ENCODE measurements at regions not wholly inside any gene's neighbourhood (a gene's known extent, or its start where the extent isn't known, plus 50 kb on each side); places are given as distances from the start of the nearest gene placed in this dataset.

DNA sequence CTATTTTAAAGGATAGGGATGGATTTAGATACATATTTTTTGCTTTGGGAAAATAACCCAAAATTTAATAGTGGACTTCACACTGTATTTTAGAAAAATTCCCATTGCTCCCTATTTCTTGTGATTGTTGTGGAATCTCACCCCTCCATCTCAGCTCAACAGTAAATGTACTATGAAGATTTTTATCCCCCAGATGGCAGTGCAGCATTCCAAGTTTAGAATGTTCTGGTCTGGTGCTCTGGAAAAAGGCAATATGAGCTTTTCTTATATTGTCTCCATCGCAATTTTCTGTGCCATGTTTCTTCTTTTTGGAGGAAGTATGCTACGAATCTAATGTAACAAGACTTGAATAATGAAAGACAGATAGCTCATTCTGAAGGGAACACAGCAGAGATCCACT is 471.7 kb upstream of the SYT1 start:
- no peak for TF ChIP-seq POLR2A (IDR thresholded peaks at IDR 0.05)
- no peaks in the 10 kb centered on the region for H3K9me3 ChIP-seq
- no peaks in the 10 kb centered on the region for H3K4me1 ChIP-seq
- intact Hi-C loops (cut with DNase I; ENCODE audit: low total_unique reads) = no loop called here
- no peak overlapping the region for H3K27ac ChIP-seq
- no peaks in the 10 kb centered on the region for H3K27me3 ChIP-seq (replicated peaks in 1 of 7)
- no peaks in the 10 kb centered on the region for H3K36me3 ChIP-seq
- H3K4me3 ChIP-seq = no peak overlapping the region
- WGBS, 5 donors = 27 to 46% (median 39%) methylated on average over 2 of the region's 2 CpGs
- no peak for DNase-seq

DNA sequence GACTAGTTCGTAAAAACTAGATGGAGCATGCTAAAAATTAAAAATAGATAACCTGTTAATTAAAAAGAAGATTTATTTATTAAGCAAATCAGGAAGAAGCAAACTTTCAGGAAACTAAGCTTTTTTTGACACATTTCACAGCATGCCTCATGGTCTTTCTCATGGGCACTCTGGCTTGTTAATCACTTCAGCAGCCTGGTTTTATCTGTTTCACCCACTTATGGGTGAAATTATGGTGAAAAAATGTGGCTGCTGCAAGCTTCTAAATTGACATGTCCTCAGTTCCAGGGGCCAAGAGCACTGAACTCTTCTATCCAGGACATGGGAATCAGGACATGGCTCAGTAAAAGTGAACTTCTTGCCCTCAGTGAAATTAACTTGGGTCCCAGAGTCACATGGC is 468.6 kb upstream of the SYT1 start:
- no peak overlapping the region for H3K4me3 ChIP-seq
- no peak overlapping the region for H3K27ac ChIP-seq
- no peaks in the 10 kb centered on the region for H3K9me3 ChIP-seq
- WGBS, 5 donors = 80 to 86% (median 82%) methylated on average over 1 of the region's 1 CpG
- no peaks in the 10 kb centered on the region for H3K27me3 ChIP-seq (replicated peaks in 1 of 7)
- TF ChIP-seq POLR2AphosphoS5 (IDR thresholded peaks at IDR 0.05) (no peak), POLR2A (IDR thresholded peaks at IDR 0.05) (no peak)
- TF ChIP-seq, protein P1, sequence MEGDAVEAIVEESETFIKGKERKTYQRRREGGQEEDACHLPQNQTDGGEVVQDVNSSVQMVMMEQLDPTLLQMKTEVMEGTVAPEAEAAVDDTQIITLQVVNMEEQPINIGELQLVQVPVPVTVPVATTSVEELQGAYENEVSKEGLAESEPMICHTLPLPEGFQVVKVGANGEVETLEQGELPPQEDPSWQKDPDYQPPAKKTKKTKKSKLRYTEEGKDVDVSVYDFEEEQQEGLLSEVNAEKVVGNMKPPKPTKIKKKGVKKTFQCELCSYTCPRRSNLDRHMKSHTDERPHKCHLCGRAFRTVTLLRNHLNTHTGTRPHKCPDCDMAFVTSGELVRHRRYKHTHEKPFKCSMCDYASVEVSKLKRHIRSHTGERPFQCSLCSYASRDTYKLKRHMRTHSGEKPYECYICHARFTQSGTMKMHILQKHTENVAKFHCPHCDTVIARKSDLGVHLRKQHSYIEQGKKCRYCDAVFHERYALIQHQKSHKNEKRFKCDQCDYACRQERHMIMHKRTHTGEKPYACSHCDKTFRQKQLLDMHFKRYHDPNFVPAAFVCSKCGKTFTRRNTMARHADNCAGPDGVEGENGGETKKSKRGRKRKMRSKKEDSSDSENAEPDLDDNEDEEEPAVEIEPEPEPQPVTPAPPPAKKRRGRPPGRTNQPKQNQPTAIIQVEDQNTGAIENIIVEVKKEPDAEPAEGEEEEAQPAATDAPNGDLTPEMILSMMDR (IDR thresholded peaks at IDR 0.05 in 8 of 11, conservative IDR thresholded peaks at IDR 0.05 in 3 of 11) = no peak
- intact Hi-C loops (cut with DNase I; ENCODE audit: low total_unique reads) = no loop called here
- no peaks in the 10 kb centered on the region for H3K4me1 ChIP-seq
- DNase-seq = no peak
- no peaks in the 10 kb centered on the region for H3K36me3 ChIP-seq

DNA sequence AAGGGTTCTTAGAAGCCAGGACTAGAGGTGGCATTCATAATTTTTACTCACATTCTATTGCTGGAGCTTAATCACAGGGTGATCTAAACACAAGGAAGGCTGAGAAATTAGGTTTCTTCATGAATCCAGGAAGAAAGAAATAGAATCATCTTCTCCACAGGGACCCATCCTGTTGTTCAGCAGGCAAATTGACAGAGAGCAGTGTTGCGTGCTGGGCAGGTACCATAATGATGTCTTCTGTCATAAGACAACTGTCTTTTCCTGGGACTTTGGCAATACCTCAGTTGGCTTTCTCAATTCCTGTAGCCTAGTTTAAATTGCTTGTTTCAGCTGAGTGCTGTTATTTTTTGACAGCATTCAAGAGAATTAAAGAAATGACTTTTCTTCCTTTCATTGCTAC is 468.0 kb upstream of the SYT1 start:
- no peaks in the 10 kb centered on the region for H3K9me3 ChIP-seq
- no peak overlapping the region for H3K4me3 ChIP-seq
- H3K4me1 ChIP-seq = no peaks in the 10 kb centered on the region
- intact Hi-C loops (cut with DNase I; ENCODE audit: low total_unique reads) = no loop called here
- WGBS, 5 donors = 86 to 97% (median 93%) methylated on average over 1 of the region's 1 CpG
- no peak for TF ChIP-seq POLR2A (IDR thresholded peaks at IDR 0.05)
- TF ChIP-seq POLR2AphosphoS5 (IDR thresholded peaks at IDR 0.05) = no peak
- TF ChIP-seq, protein P1 (IDR thresholded peaks at IDR 0.05 in 8 of 11, conservative IDR thresholded peaks at IDR 0.05 in 3 of 11) = no peak
- no peaks in the 10 kb centered on the region for H3K36me3 ChIP-seq
- no peak for DNase-seq
- H3K27ac ChIP-seq = no peak overlapping the region
- no peaks in the 10 kb centered on the region for H3K27me3 ChIP-seq (replicated peaks in 1 of 7)

DNA sequence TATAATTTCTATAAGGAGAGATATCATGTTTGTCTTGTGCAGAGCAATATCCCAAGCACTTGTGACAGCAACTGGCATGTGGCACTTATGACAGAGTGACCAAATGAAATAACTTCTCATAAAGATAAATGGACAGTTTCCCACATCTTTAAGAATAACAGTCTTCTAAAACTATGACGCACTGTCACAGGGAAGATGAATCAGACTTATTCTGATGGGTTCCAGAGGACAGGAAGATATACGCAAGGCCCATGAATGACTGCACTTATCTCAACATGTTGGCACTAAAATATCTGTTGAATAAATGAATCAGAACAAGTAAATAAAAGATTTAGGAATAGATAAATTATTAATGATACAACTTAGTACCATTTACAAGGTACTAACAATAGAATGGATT is 465.8 kb upstream of the SYT1 start:
- Histone ChIP-seq H3K4me3 (no peak overlapping the region), H3K4me1 (no peaks in the 10 kb centered on the region), H3K27me3 (replicated peaks in 1 of 7) (no peaks in the 10 kb centered on the region), H3K36me3 (no peaks in the 10 kb centered on the region), H3K27ac (no peak overlapping the region), H3K9me3 (no peaks in the 10 kb centered on the region)
- TF ChIP-seq, protein P1 (IDR thresholded peaks at IDR 0.05 in 8 of 11, conservative IDR thresholded peaks at IDR 0.05 in 3 of 11) = no peak
- TF ChIP-seq POLR2AphosphoS5 (IDR thresholded peaks at IDR 0.05) (no peak), POLR2A (IDR thresholded peaks at IDR 0.05) (no peak)
- WGBS, 5 donors = 79 to 85% (median 81%) methylated on average over 2 of the region's 2 CpGs
- no peak for DNase-seq
- intact Hi-C loops (cut with DNase I; ENCODE audit: low total_unique reads) = no loop called here

Data from spleen (tissue), 11 donors.